NT2/D1 (cell line): ENCODE measurements at regions not wholly inside any gene's neighbourhood (a gene's known extent, or its start where the extent isn't known, plus 50 kb on each side); places are given as distances from the start of the nearest gene placed in this dataset.

ENCODE experiments used
- DNase-seq: peaks from one replicate; pipeline ENCODE4 v3.0.0-alpha.2; 2011; ENCODE audit warnings: low read depth, low spot score
- H3K27me3 ChIP-seq: 2 replicates; pipeline ENCODE4 v1.6.0; 2011; ENCODE audit warnings: mild to moderate bottlenecking; ENCODE audit not compliant: insufficient read length, insufficient read depth
- H3K36me3 ChIP-seq: 2 replicates; pipeline ENCODE4 v1.6.1; 2011; ENCODE audit warnings: mild to moderate bottlenecking, low read length, mixed read lengths; ENCODE audit not compliant: insufficient read depth, insufficient read length
- H3K4me1 ChIP-seq: 2 replicates; pipeline ENCODE4 v1.5.1; 2011; ENCODE audit not compliant: insufficient read depth, insufficient read length
- H3K4me3 ChIP-seq: 2 replicates; pipeline ENCODE4 v1.5.1; 2011; ENCODE audit warnings: low read depth; ENCODE audit not compliant: insufficient read length
- H3K9ac ChIP-seq: 2 replicates; pipeline ENCODE4 v1.6.0; 2011; ENCODE audit warnings: low read depth; ENCODE audit not compliant: insufficient read length
- H3K9me3 ChIP-seq: 2 replicates; pipeline ENCODE4 v1.5.1; 2011; ENCODE audit warnings: mild to moderate bottlenecking, low read length; ENCODE audit not compliant: insufficient read depth
- SUZ12 ChIP-seq: IDR thresholded peaks from 2 replicates; pipeline ENCODE4 v1.6.1; 2011; ENCODE audit not compliant: insufficient read length, insufficient read depth; ENCODE audit errors: extremely low read depth
- YY1 ChIP-seq: IDR thresholded peaks from 2 replicates; pipeline ENCODE4 v1.6.1; 2011; ENCODE audit not compliant: insufficient read length, insufficient read depth
- ZNF274 ChIP-seq: IDR thresholded peaks from 2 replicates; pipeline ENCODE4 v1.6.1; 2011; ENCODE audit warnings: mild to moderate bottlenecking, low read depth, low read length

DNA sequence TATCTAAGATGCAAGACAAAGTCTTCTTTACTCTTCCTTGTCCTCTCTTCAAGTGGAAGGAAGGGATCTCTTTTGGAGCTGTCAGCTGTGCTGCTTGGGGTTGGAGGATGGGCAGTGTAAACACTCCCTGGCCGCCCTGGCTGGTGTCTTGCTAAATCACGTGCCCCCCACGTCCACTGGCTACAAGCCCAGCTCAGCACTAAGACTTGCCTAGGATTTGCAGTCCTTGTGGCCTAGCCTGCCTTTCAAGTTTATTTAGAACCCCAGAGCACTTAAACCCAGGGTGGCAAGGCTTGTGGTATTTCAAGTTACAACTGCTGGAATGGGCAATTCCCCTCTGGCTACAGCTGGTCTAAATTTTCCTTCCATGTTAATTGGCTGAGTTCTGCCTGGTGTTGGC lies 272.4 kb upstream of the MYO3A start:
- H3K27me3 ChIP-seq = no peaks in the 10 kb centered on the region
- H3K4me3 ChIP-seq = no peak overlapping the region
- no peak overlapping the region for H3K9ac ChIP-seq
- TF ChIP-seq YY1 (no peak), SUZ12 (no peak), ZNF274 (no peak)
- H3K9me3 ChIP-seq = no peaks in the 10 kb centered on the region
- no peaks in the 10 kb centered on the region for H3K36me3 ChIP-seq
- DNase-seq = no peak
- no peaks in the 10 kb centered on the region for H3K4me1 ChIP-seq

DNA sequence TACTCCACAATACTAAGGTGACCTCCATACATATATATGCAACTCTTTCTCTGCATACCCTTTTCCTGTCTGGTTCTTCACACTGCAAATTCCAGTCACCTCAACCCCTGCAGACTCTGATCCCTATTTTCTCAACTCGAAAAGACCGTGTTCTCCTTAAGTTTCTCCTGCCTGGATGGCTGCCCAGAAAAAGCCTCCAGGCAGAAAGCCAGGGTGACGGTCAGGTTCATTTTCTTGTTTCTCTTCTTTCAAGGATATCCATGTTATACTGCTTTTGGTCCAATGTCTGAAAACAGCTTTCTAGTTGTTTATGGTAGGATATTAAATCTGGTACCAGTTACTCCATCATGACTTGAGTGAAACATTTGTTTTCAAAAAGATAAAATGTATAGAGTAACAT lies 267.8 kb upstream of the MYO3A start:
- H3K9me3 ChIP-seq = no peaks in the 10 kb centered on the region
- H3K4me3 ChIP-seq = no peak overlapping the region
- H3K36me3 ChIP-seq = no peaks in the 10 kb centered on the region
- H3K4me1 ChIP-seq = no peaks in the 10 kb centered on the region
- TF ChIP-seq ZNF274 = no peak
- TF ChIP-seq SUZ12 = no peak
- no peak for TF ChIP-seq YY1
- no peaks in the 10 kb centered on the region for H3K27me3 ChIP-seq
- H3K9ac ChIP-seq = no peak overlapping the region
- no peak for DNase-seq

DNA sequence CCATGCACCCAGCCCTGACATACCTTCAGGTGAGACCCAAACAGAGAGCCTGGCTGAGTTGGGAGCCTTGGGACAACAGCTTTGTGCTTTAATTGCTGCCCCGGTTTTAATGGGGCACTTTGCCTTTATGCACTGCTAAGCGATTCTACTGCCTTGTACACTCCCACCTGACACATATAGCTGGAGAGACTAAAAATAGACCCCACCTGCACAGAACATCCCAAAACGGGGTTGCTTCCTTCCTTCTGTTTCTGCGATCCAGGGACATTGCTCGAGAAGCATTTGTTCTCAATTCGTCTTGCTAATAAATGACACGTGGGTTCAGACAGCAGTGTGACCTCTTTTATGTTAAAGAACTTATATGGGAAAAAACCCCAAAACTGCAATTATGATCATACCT lies 258.8 kb upstream of the MYO3A start:
- Histone ChIP-seq H3K36me3 (no peaks in the 10 kb centered on the region), H3K9me3 (no peaks in the 10 kb centered on the region), H3K27me3 (no peaks in the 10 kb centered on the region), H3K4me3 (no peak overlapping the region), H3K4me1 (no peaks in the 10 kb centered on the region), H3K9ac (no peak overlapping the region)
- DNase-seq = no peak
- TF ChIP-seq SUZ12 (no peak), ZNF274 (no peak), YY1 (no peak)

DNA sequence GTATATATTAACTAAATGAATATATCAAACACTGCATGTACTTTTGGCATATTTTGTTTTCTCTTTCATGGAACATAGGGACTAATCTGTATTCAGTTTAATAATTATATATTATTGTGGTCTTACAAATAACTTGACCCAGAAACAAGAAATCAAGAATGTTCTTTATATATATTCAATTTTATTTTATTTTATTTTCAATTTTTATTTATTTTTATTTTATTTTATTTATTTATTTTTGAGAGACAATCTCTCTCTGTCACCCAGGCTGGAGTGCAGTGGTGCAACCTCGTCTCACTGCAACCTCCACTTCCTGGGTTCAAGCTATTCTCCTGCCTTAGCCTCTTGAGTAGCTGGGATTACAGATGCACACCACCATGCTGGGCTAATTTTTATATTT lies 258.4 kb upstream of the MYO3A start:
- no peak for DNase-seq

DNA sequence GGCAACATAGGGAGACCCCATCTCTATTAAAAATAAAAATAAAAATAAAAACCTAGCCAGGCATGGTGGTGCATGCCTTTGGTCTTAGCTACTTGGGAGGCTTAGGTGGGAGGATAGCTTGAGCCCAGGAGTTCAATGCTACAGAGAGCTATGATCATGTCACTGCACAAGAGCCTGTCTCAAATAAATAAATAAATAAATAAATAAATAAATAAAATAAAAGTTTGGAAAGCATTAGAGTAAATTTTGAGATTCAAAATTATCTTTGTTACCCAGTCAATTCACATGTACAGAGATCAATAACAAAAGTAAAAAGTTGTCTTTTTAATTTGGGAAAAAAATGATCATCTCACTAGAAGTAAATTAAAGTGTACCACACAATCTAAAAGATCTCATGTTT lies 255.8 kb upstream of the MYO3A start:
- Histone ChIP-seq H3K9me3 (no peaks in the 10 kb centered on the region), H3K36me3 (no peaks in the 10 kb centered on the region), H3K9ac (no peak overlapping the region), H3K27me3 (no peaks in the 10 kb centered on the region), H3K4me1 (peaks cover 3% of the 10 kb centered on the region), H3K4me3 (no peak overlapping the region)
- no peak for DNase-seq
- no peak for TF ChIP-seq ZNF274
- TF ChIP-seq YY1 = no peak
- no peak for TF ChIP-seq SUZ12

More for the DNA sequence above, 258.4 kb upstream of the MYO3A start:
- Histone ChIP-seq H3K36me3 (no peaks in the 10 kb centered on the region), H3K4me1 (no peaks in the 10 kb centered on the region), H3K27me3 (no peaks in the 10 kb centered on the region), H3K4me3 (no peak overlapping the region), H3K9me3 (no peaks in the 10 kb centered on the region), H3K9ac (no peak overlapping the region)
- TF ChIP-seq ZNF274 (no peak), SUZ12 (no peak), YY1 (no peak)

DNA sequence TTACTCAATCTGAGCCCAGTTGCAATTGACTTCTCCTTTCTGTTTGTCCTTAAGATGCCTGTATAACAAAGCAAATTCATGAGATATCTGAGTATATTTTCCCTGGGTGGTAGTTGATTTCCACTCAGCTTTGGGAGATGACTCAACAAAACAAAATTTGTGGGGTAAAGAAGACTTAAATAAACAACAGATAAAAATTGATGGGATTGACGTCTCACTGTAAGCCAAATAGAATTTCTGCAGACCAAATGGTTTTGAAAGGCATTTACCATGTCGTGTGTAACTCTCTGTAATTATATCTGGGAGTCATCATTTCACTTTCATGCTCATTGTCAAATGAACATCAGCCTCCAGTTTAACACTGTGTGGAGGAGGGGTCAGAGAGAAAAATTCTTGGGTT lies 255.4 kb upstream of the MYO3A start:
- TF ChIP-seq YY1 (no peak), ZNF274 (no peak), SUZ12 (no peak)
- no peak for DNase-seq

DNA sequence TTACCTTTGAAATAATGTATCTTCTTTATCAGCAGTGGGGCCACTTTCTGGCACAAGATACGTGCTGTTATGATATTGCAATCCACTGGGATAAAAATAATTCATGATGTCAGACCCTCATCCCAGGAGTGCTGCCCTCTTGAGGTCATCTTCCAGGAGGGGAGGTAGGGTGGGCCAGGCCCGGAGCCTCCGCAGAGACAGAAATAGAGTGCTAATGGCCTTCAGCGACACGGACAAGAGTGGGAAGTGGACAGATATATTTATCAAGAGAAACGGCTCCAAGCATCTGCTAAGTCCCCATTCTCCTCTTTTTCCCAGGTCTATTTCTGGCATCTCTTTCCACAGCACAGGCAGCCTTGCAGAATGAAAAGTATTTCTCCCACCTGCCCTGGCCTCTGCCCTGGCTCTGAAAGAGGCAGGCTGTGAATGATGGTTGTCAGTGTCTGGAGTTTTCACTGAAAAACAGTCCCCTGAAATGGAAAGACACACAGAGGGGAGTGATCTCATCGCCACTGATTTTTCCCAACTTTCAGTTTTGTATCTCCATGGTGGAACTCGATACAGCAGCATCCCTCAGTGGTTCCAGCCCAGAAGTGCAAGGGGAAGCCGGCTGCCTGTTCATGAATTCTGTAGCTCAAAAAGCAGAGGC lies 251.7 kb upstream of the MYO3A start:
- DNase-seq = no peak
- H3K4me3 ChIP-seq = no peak overlapping the region
- no peaks in the 10 kb centered on the region for H3K36me3 ChIP-seq
- H3K27me3 ChIP-seq = no peaks in the 10 kb centered on the region
- peaks cover 3% of the 10 kb centered on the region for H3K4me1 ChIP-seq
- TF ChIP-seq ZNF274 (no peak), SUZ12 (no peak), YY1 (no peak)
- no peak overlapping the region for H3K9ac ChIP-seq
- H3K9me3 ChIP-seq = no peaks in the 10 kb centered on the region

More for the DNA sequence above, 255.4 kb upstream of the MYO3A start:
- H3K36me3 ChIP-seq = no peaks in the 10 kb centered on the region
- no peaks in the 10 kb centered on the region for H3K27me3 ChIP-seq
- no peak overlapping the region for H3K4me3 ChIP-seq
- peaks cover 3% of the 10 kb centered on the region for H3K4me1 ChIP-seq
- no peaks in the 10 kb centered on the region for H3K9me3 ChIP-seq
- H3K9ac ChIP-seq = no peak overlapping the region

DNA sequence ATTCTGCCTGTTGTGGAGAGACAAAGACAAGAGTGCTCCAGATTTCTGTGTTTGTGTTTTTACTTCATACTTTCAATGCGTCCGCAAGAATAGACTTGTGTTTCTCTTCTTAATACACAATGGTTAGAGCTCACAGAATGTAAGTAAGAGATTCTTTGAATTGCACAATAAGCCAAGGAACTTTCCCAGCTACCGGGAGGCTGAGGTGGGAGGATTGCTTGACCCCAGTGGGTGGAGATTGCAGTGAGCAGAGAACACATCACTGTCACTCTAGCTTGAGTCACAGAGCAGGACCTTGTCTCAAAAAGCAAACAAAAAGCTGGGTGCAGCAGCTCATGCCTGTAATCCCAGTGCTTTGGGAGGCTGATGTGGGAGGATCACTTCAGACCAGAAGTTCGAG lies 250.7 kb upstream of the MYO3A start:
- H3K4me3 ChIP-seq = no peak overlapping the region
- no peaks in the 10 kb centered on the region for H3K36me3 ChIP-seq
- TF ChIP-seq YY1 = no peak
- TF ChIP-seq SUZ12 = no peak
- no peak for TF ChIP-seq ZNF274
- H3K9me3 ChIP-seq = no peaks in the 10 kb centered on the region
- H3K9ac ChIP-seq = no peak overlapping the region
- H3K4me1 ChIP-seq = peaks cover 3% of the 10 kb centered on the region
- no peak for DNase-seq
- H3K27me3 ChIP-seq = no peaks in the 10 kb centered on the region
